OCI-LY7 (cell line): ENCODE measurements at regions not wholly inside any gene's neighbourhood (a gene's known extent, or its start where the extent isn't known, plus 50 kb on each side); places are given as distances from the start of the nearest gene placed in this dataset.

Source experiments
- BruUV-seq: library from RNA; stranded (reverse); fragments of 400-500 nt; replicated peaks from 2 replicates; lab custom pipeline; 2021; lab: Mats Ljungman, UMichigan
- CTCF ChIA-PET: fragments of 300-600 bp; sonication (Branson Sonifier 250); formaldehyde crosslinking; loops from one replicate; lab custom pipeline; 2022; ENCODE audit warnings: antibody characterized with exemption; ENCODE audit not compliant: unreplicated experiment; lab: Charles Lee
- POLR2A ChIA-PET: fragments of 300-600 bp; sonication (Branson Sonifier 250); formaldehyde crosslinking; loops from one replicate; lab custom pipeline; 2022; ENCODE audit warnings: antibody characterized with exemption; lab: Charles Lee
- DNase-seq: peaks from one replicate; pipeline ENCODE4 v3.0.0-alpha.2; 2015; ENCODE audit warnings: low spot score
- H2AFZ ChIP-seq: fragments of 200-600 bp; sonication (generic), shearing (Covaris generic); 2 replicates; pipeline ENCODE4 v1.6.1; 2014; ENCODE audit warnings: mild to moderate bottlenecking, antibody characterized with exemption, low read length, moderate library complexity
- H3K27ac ChIP-seq: fragments of 200-600 bp; sonication (generic); 2 replicates; pipeline ENCODE4 v1.5.1; 2014; ENCODE audit warnings: mixed run types, low read depth, mild to moderate bottlenecking, moderate library complexity, low read length, inconsistent platforms; ENCODE audit not compliant: poor library complexity, severe bottlenecking
- H3K36me3 ChIP-seq: fragments of 200-600 bp; sonication (generic); 2 replicates; pipeline ENCODE4 v1.6.1; 2014; ENCODE audit warnings: mild to moderate bottlenecking, antibody characterized with exemption, low read length, moderate library complexity, mixed read lengths; ENCODE audit not compliant: insufficient read depth
- H3K4me1 ChIP-seq: fragments of 200-600 bp; sonication (generic); 2 replicates; pipeline ENCODE4 v1.5.1; 2014; ENCODE audit warnings: mild to moderate bottlenecking, low read length; ENCODE audit not compliant: insufficient read depth, poor library complexity, severe bottlenecking
- H3K4me2 ChIP-seq: fragments of 200-600 bp; sonication (generic); 2 replicates; pipeline ENCODE4 v1.6.1; 2014; ENCODE audit warnings: mild to moderate bottlenecking, low read length
- H3K4me3 ChIP-seq: fragments of 200-600 bp; sonication (generic); 2 replicates; pipeline ENCODE4 v1.5.1; 2014; ENCODE audit warnings: mild to moderate bottlenecking, low read depth, low read length; ENCODE audit not compliant: poor library complexity, severe bottlenecking
- H3K79me2 ChIP-seq: fragments of 200-600 bp; sonication (generic); 2 replicates; pipeline ENCODE4 v1.6.1; 2016; ENCODE audit warnings: low read depth, mild to moderate bottlenecking, low read length, moderate library complexity, mixed read lengths; ENCODE audit not compliant: insufficient read depth
- H3K9me2 ChIP-seq: fragments of 200-600 bp; sonication (generic); 2 replicates; pipeline ENCODE4 v1.6.1; 2016; ENCODE audit warnings: mild to moderate bottlenecking, low read length, mixed read lengths; ENCODE audit not compliant: insufficient read depth
- H3K9me3 ChIP-seq: fragments of 200-600 bp; sonication (generic); 2 replicates; pipeline ENCODE4 v1.6.1; 2014; ENCODE audit warnings: mild to moderate bottlenecking, mixed run types, low read length, mixed read lengths
- H4K20me1 ChIP-seq: fragments of 200-600 bp; sonication (generic); 2 replicates; pipeline ENCODE4 v1.6.1; 2014; ENCODE audit warnings: mild to moderate bottlenecking, antibody characterized with exemption, low read length, moderate library complexity, mixed read lengths; ENCODE audit not compliant: insufficient read depth
- CTCF ChIP-seq: fragments of 200-600 bp; sonication (generic); conservative IDR thresholded peaks from 2 replicates; pipeline ENCODE4 v1.5.1; 2014; ENCODE audit warnings: mild to moderate bottlenecking, antibody characterized with exemption, low read length, moderate library complexity, mixed read lengths
- EZH2phosphoT487 ChIP-seq: fragments of 200-600 bp; sonication (generic); IDR thresholded peaks from 2 replicates; pipeline ENCODE4 v1.6.1; 2018; ENCODE audit warnings: low read depth, borderline replicate concordance, mild to moderate bottlenecking, mixed run types, antibody characterized with exemption, low read length, moderate library complexity, mixed read lengths
- intact Hi-C: fragments of 100-400 bp; cut with micrococcal nuclease; formaldehyde crosslinking; loops from one replicate; pipeline ENCODE4 v1.10.0; 2022; ENCODE audit not compliant: unreplicated experiment

- Histone ChIP-seq H3K79me2 (no peaks in the 10 kb centered on the region), H4K20me1 (no peaks in the 10 kb centered on the region), H3K27ac (no peak overlapping the region), H2AFZ (no peak overlapping the region), H3K4me1 (no peaks in the 10 kb centered on the region), H3K9me2 (no peaks in the 10 kb centered on the region), H3K4me3 (no peak overlapping the region), H3K9me3 (no peaks in the 10 kb centered on the region), H3K36me3 (no peaks in the 10 kb centered on the region), H3K4me2 (no peak overlapping the region)
- DNase-seq, result no peak
- ChIA-PET CTCF (no interaction called here), POLR2A (no interaction called here)
- no TSS peak for BruUV-seq
- intact Hi-C loops, result no loop called here
- TF ChIP-seq CTCF (no peak), EZH2phosphoT487 (no peak)
Measured at GRCh38 chr10:36457751-36458150, 667.6 kb upstream of the ANKRD30A start.

GRCh38 chr10:36455526-36456133, 669.8 kb upstream of the ANKRD30A start:
- ChIA-PET POLR2A (no interaction called here), CTCF (no interaction called here)
- Histone ChIP-seq H3K9me2 (no peaks in the 10 kb centered on the region), H3K27ac (no peak overlapping the region), H3K4me1 (no peaks in the 10 kb centered on the region), H3K36me3 (no peaks in the 10 kb centered on the region), H3K4me3 (no peak overlapping the region), H2AFZ (no peak overlapping the region), H4K20me1 (no peaks in the 10 kb centered on the region), H3K9me3 (no peaks in the 10 kb centered on the region), H3K79me2 (no peaks in the 10 kb centered on the region), H3K4me2 (no peak overlapping the region)
- TF ChIP-seq EZH2phosphoT487 (no peak), CTCF (no peak)
- BruUV-seq, result no TSS peak
- intact Hi-C loops, result no loop called here
- DNase-seq, result no peak

GRCh38 chr10:36452851-36453250, 672.5 kb upstream of the ANKRD30A start:
- TF ChIP-seq CTCF, result no peak
- no peak for TF ChIP-seq EZH2phosphoT487
- DNase-seq, result no peak
- ChIA-PET CTCF (no interaction called here), POLR2A (no interaction called here)
- H4K20me1 ChIP-seq, result no peaks in the 10 kb centered on the region
- no peaks in the 10 kb centered on the region for H3K9me3 ChIP-seq
- no peaks in the 10 kb centered on the region for H3K79me2 ChIP-seq
- no peaks in the 10 kb centered on the region for H3K4me1 ChIP-seq
- H3K4me2 ChIP-seq, result no peak overlapping the region
- no peaks in the 10 kb centered on the region for H3K36me3 ChIP-seq
- BruUV-seq, result no TSS peak
- H3K4me3 ChIP-seq, result no peak overlapping the region
- H3K27ac ChIP-seq, result no peak overlapping the region
- intact Hi-C loops, result no loop called here
- H2AFZ ChIP-seq, result no peak overlapping the region
- H3K9me2 ChIP-seq, result no peaks in the 10 kb centered on the region
